ENCODE measurements at regions not wholly inside any gene's neighbourhood (a gene's known extent, or its start where the extent isn't known, plus 50 kb on each side); places are given as distances from the start of the nearest gene placed in this dataset.

DNA sequence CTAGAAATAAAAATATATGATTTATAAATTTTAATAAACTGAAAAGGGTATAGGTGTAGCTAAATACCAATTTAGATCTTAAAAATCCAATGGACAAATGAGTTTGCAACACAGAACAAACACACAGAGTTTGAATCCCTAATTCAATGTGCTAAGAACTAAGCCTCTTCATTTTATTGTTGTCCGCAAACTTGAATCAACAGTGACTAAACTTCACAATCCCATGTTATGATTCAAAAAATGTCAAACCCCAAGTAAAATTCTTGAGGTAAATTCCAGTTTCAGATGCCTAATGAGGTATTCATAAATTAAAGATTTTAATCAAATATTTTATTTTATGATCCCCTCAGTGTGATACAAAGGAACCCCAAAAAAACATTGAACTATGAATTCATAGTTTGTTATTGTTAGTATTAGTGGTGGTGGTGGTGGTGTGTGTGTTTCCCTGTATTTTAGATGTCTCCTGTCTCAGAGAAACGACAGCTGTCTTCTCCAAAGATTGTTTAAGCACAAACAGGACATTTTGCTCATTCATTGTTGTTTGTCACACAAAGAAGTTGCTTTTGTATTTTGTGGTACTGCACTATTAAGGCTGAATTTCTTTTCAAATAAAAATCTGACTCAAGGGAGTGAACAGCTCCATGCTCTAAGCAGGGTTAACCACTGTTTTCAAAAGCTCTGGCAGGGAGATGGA, 259.8 kb downstream of the OSR1 start:
- TF ChIP-seq, protein P1, sequence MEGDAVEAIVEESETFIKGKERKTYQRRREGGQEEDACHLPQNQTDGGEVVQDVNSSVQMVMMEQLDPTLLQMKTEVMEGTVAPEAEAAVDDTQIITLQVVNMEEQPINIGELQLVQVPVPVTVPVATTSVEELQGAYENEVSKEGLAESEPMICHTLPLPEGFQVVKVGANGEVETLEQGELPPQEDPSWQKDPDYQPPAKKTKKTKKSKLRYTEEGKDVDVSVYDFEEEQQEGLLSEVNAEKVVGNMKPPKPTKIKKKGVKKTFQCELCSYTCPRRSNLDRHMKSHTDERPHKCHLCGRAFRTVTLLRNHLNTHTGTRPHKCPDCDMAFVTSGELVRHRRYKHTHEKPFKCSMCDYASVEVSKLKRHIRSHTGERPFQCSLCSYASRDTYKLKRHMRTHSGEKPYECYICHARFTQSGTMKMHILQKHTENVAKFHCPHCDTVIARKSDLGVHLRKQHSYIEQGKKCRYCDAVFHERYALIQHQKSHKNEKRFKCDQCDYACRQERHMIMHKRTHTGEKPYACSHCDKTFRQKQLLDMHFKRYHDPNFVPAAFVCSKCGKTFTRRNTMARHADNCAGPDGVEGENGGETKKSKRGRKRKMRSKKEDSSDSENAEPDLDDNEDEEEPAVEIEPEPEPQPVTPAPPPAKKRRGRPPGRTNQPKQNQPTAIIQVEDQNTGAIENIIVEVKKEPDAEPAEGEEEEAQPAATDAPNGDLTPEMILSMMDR (conservative IDR thresholded peaks at IDR 0.05): no peak
- TF ChIP-seq ZFX (IDR thresholded peaks at IDR 0.05): no peak
